ENCODE measurements at regions not wholly inside any gene's neighbourhood (a gene's known extent, or its start where the extent isn't known, plus 50 kb on each side); places are given as distances from the start of the nearest gene placed in this dataset.

DNA sequence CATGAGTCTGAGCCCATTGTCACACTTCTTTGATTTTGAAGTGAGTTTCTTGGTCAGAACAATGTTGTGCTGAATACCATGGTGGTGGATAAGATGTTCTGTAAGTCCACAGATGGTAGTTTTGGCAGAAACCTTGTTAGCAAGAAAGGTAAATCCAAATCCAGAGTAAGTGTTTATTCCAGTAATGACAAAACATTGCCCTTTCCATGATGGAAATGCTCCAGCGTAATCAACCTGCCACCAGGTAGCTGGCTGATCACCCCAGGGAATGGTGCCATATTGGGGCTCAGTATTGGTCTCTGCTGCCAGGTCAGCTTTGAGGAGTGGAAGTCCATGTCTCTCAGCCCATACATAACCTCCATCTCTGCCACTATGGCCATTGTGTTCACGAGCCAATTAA lies 54.7 kb upstream of the DAPK1 start:
- no peak overlapping the region for H3K14ac ChIP-seq (ENCODE audit: low read length)
- no peak overlapping the region for H4K8ac ChIP-seq (ENCODE audit: low read depth, low read length)
- H2BK15ac ChIP-seq (ENCODE audit: low read length): no peak overlapping the region
- H3K9me3 ChIP-seq (replicated peaks in 1 of 2; ENCODE audit: control insufficient read depth in 2 of 2, insufficient read depth in 1 of 2, low read depth in 1 of 2, low read length in 2 of 2): no peaks in the 10 kb centered on the region
- H3K4me2 ChIP-seq (ENCODE audit: insufficient read depth, low read length, poor library complexity, severe bottlenecking): no peak overlapping the region
- H4K91ac ChIP-seq (ENCODE audit: low read depth, low read length, poor library complexity): no peak overlapping the region
- peaks cover 0 to 2% of the 10 kb centered on the region in 2 donors for H3K4me1 ChIP-seq (ENCODE audit: control insufficient read depth in 2 of 2, insufficient read depth in 1 of 2, low read depth in 1 of 2, low read length in 2 of 2)
- DNase-seq (ENCODE audit: low spot score): no peak
- no CpG with 5 or more reads among the region's 2 CpGs for WGBS, 2 donors (ENCODE audit: extremely low coverage in 2 of 2, insufficient read length in 2 of 2, insufficient replicate concordance in 1 of 2)
- no peak overlapping the region for H2AK5ac ChIP-seq (ENCODE audit: low read depth, low read length)
- no peak overlapping the region for H3K23ac ChIP-seq (ENCODE audit: low read depth, low read length, poor library complexity)
- no peak overlapping the region for H2BK12ac ChIP-seq (ENCODE audit: low read length)
- H3K4ac ChIP-seq (ENCODE audit: low read length): no peak overlapping the region
- no peaks in the 10 kb centered on the region for H3K79me1 ChIP-seq (ENCODE audit: low read depth, low read length)
- no peak overlapping the region for H3K9ac ChIP-seq (ENCODE audit: low read depth, low read length, poor library complexity)
- no peak overlapping the region for H2BK120ac ChIP-seq (ENCODE audit: low read depth, low read length)
- no peak overlapping the region for H2AFZ ChIP-seq (ENCODE audit: low read length)
- H3K4me3 ChIP-seq (ENCODE audit: low read length in 2 of 2): no peak overlapping the region
- no peak overlapping the region for H2BK5ac ChIP-seq (ENCODE audit: low read length)
- H3K18ac ChIP-seq (ENCODE audit: low read length): no peak overlapping the region
- no peak overlapping the region for H3K27ac ChIP-seq (replicated peaks; ENCODE audit: low read length)
- H3K27me3 ChIP-seq (ENCODE audit: control insufficient read depth in 3 of 3, insufficient read depth in 3 of 3, low read depth in 1 of 3, low read length in 3 of 3): no peaks in the 10 kb centered on the region
- H3K36me3 ChIP-seq (replicated peaks in 1 of 2; ENCODE audit: control insufficient read depth in 2 of 2, insufficient read depth in 2 of 2, low read length in 2 of 2): no peaks in the 10 kb centered on the region

GRCh38 chr9:87443461-87443860 lies 54.2 kb upstream of the DAPK1 start:
- Histone ChIP-seq H3K79me1 (ENCODE audit: low read depth, low read length) (no peaks in the 10 kb centered on the region), H2BK12ac (ENCODE audit: low read length) (no peak overlapping the region), H2AFZ (ENCODE audit: low read length) (no peak overlapping the region), H2BK15ac (ENCODE audit: low read length) (no peak overlapping the region), H3K23ac (ENCODE audit: low read depth, low read length, poor library complexity) (no peak overlapping the region), H4K8ac (ENCODE audit: low read depth, low read length) (no peak overlapping the region), H3K4ac (ENCODE audit: low read length) (no peak overlapping the region), H2AK5ac (ENCODE audit: low read depth, low read length) (no peak overlapping the region), H3K18ac (ENCODE audit: low read length) (no peak overlapping the region), H3K14ac (ENCODE audit: low read length) (no peak overlapping the region), H3K27me3 (ENCODE audit: control insufficient read depth in 3 of 3, insufficient read depth in 3 of 3, low read depth in 1 of 3, low read length in 3 of 3) (no peaks in the 10 kb centered on the region), H3K4me3 (ENCODE audit: low read length in 2 of 2) (no peak overlapping the region), H3K9ac (ENCODE audit: low read depth, low read length, poor library complexity) (no peak overlapping the region), H2BK120ac (ENCODE audit: low read depth, low read length) (no peak overlapping the region), H2BK5ac (ENCODE audit: low read length) (no peak overlapping the region), H4K91ac (ENCODE audit: low read depth, low read length, poor library complexity) (no peak overlapping the region), H3K4me1 (ENCODE audit: control insufficient read depth in 2 of 2, insufficient read depth in 1 of 2, low read depth in 1 of 2, low read length in 2 of 2) (peaks cover 0 to 2% of the 10 kb centered on the region in 2 donors), H3K4me2 (ENCODE audit: insufficient read depth, low read length, poor library complexity, severe bottlenecking) (no peak overlapping the region), H3K36me3 (replicated peaks in 1 of 2; ENCODE audit: control insufficient read depth in 2 of 2, insufficient read depth in 2 of 2, low read length in 2 of 2) (no peaks in the 10 kb centered on the region), H3K27ac (replicated peaks; ENCODE audit: low read length) (no peak overlapping the region), H3K9me3 (replicated peaks in 1 of 2; ENCODE audit: control insufficient read depth in 2 of 2, insufficient read depth in 1 of 2, low read depth in 1 of 2, low read length in 2 of 2) (no peaks in the 10 kb centered on the region)
- no CpG with 5 or more reads among the region's 3 CpGs for WGBS, 2 donors (ENCODE audit: extremely low coverage in 2 of 2, insufficient read length in 2 of 2, insufficient replicate concordance in 1 of 2)
- no peak for DNase-seq (ENCODE audit: low spot score)

GRCh38 chr9:87445646-87446045 lies 52.0 kb upstream of the DAPK1 start:
- H2BK5ac ChIP-seq (ENCODE audit: low read length): no peak overlapping the region
- no peak overlapping the region for H4K91ac ChIP-seq (ENCODE audit: low read depth, low read length, poor library complexity)
- peak overlapping the region; percentile 79 for H2AFZ ChIP-seq (ENCODE audit: low read length)
- no peak overlapping the region for H4K8ac ChIP-seq (ENCODE audit: low read depth, low read length)
- no peak overlapping the region for H3K4me2 ChIP-seq (ENCODE audit: insufficient read depth, low read length, poor library complexity, severe bottlenecking)
- H3K79me1 ChIP-seq (ENCODE audit: low read depth, low read length): no peaks in the 10 kb centered on the region
- H3K27me3 ChIP-seq (ENCODE audit: control insufficient read depth in 3 of 3, insufficient read depth in 3 of 3, low read depth in 1 of 3, low read length in 3 of 3): no peaks in the 10 kb centered on the region
- no peaks in the 10 kb centered on the region for H3K36me3 ChIP-seq (replicated peaks in 1 of 2; ENCODE audit: control insufficient read depth in 2 of 2, insufficient read depth in 2 of 2, low read length in 2 of 2)
- H3K18ac ChIP-seq (ENCODE audit: low read length): no peak overlapping the region
- no peaks in the 10 kb centered on the region for H3K9me3 ChIP-seq (replicated peaks in 1 of 2; ENCODE audit: control insufficient read depth in 2 of 2, insufficient read depth in 1 of 2, low read depth in 1 of 2, low read length in 2 of 2)
- H3K4me3 ChIP-seq (ENCODE audit: low read length in 2 of 2): peak overlapping the region in 1 of 2 donors; percentile 17
- no peak overlapping the region for H3K23ac ChIP-seq (ENCODE audit: low read depth, low read length, poor library complexity)
- peaks cover 0 to 2% of the 10 kb centered on the region in 2 donors for H3K4me1 ChIP-seq (ENCODE audit: control insufficient read depth in 2 of 2, insufficient read depth in 1 of 2, low read depth in 1 of 2, low read length in 2 of 2)
- no peak overlapping the region for H2AK5ac ChIP-seq (ENCODE audit: low read depth, low read length)
- no peak overlapping the region for H2BK12ac ChIP-seq (ENCODE audit: low read length)
- WGBS, 2 donors (ENCODE audit: extremely low coverage in 2 of 2, insufficient read length in 2 of 2, insufficient replicate concordance in 1 of 2): no CpG with 5 or more reads among the region's 5 CpGs
- no peak overlapping the region for H3K9ac ChIP-seq (ENCODE audit: low read depth, low read length, poor library complexity)
- no peak overlapping the region for H2BK120ac ChIP-seq (ENCODE audit: low read depth, low read length)
- H3K14ac ChIP-seq (ENCODE audit: low read length): no peak overlapping the region
- DNase-seq (ENCODE audit: low spot score): peak; percentile 18
- H3K4ac ChIP-seq (ENCODE audit: low read length): no peak overlapping the region
- no peak overlapping the region for H3K27ac ChIP-seq (replicated peaks; ENCODE audit: low read length)
- no peak overlapping the region for H2BK15ac ChIP-seq (ENCODE audit: low read length)

GRCh38 chr9:87446527-87446926 lies 51.1 kb upstream of the DAPK1 start:
- H3K27ac ChIP-seq (replicated peaks; ENCODE audit: low read length): no peak overlapping the region
- no peak for DNase-seq (ENCODE audit: low spot score)
- no peak overlapping the region for H2AK5ac ChIP-seq (ENCODE audit: low read depth, low read length)
- H3K79me1 ChIP-seq (ENCODE audit: low read depth, low read length): no peaks in the 10 kb centered on the region
- peak overlapping the region; percentile 5 for H3K18ac ChIP-seq (ENCODE audit: low read length)
- no peak overlapping the region for H3K9ac ChIP-seq (ENCODE audit: low read depth, low read length, poor library complexity)
- no peaks in the 10 kb centered on the region for H3K27me3 ChIP-seq (ENCODE audit: control insufficient read depth in 3 of 3, insufficient read depth in 3 of 3, low read depth in 1 of 3, low read length in 3 of 3)
- no peaks in the 10 kb centered on the region for H3K9me3 ChIP-seq (replicated peaks in 1 of 2; ENCODE audit: control insufficient read depth in 2 of 2, insufficient read depth in 1 of 2, low read depth in 1 of 2, low read length in 2 of 2)
- H2BK15ac ChIP-seq (ENCODE audit: low read length): no peak overlapping the region
- no peak overlapping the region for H3K4ac ChIP-seq (ENCODE audit: low read length)
- H4K91ac ChIP-seq (ENCODE audit: low read depth, low read length, poor library complexity): no peak overlapping the region
- no peak overlapping the region for H2BK12ac ChIP-seq (ENCODE audit: low read length)
- H3K36me3 ChIP-seq (replicated peaks in 1 of 2; ENCODE audit: control insufficient read depth in 2 of 2, insufficient read depth in 2 of 2, low read length in 2 of 2): no peaks in the 10 kb centered on the region
- peak overlapping the region; percentile 79 for H2AFZ ChIP-seq (ENCODE audit: low read length)
- H3K4me2 ChIP-seq (ENCODE audit: insufficient read depth, low read length, poor library complexity, severe bottlenecking): no peak overlapping the region
- no peak overlapping the region for H3K14ac ChIP-seq (ENCODE audit: low read length)
- H2BK5ac ChIP-seq (ENCODE audit: low read length): no peak overlapping the region
- no peak overlapping the region for H3K23ac ChIP-seq (ENCODE audit: low read depth, low read length, poor library complexity)
- no peak overlapping the region for H4K8ac ChIP-seq (ENCODE audit: low read depth, low read length)
- peaks cover 0 to 2% of the 10 kb centered on the region in 2 donors for H3K4me1 ChIP-seq (ENCODE audit: control insufficient read depth in 2 of 2, insufficient read depth in 1 of 2, low read depth in 1 of 2, low read length in 2 of 2)
- H2BK120ac ChIP-seq (ENCODE audit: low read depth, low read length): no peak overlapping the region
- no CpG with 5 or more reads among the region's 4 CpGs for WGBS, 2 donors (ENCODE audit: extremely low coverage in 2 of 2, insufficient read length in 2 of 2, insufficient replicate concordance in 1 of 2)
- H3K4me3 ChIP-seq (ENCODE audit: low read length in 2 of 2): no peak overlapping the region

All from neuronal stem cell (in vitro differentiated cells).